Stromal cell of bone marrow (primary cell): ENCODE measurements at regions not wholly inside any gene's neighbourhood (a gene's known extent, or its start where the extent isn't known, plus 50 kb on each side); places are given as distances from the start of the nearest gene placed in this dataset.

Source experiments
- DNase-seq: peaks from one replicate; pipeline ENCODE4 v3.0.0-alpha.2; 2012; ENCODE audit warnings: low read depth

GRCh38 chr5:53366245-53366644 lies 114.2 kb upstream of the FST start:
- no peak for DNase-seq

GRCh38 chr5:53367727-53368126 lies 112.7 kb upstream of the FST start:
- DNase-seq = no peak

GRCh38 chr5:53368516-53368915 lies 111.9 kb upstream of the FST start:
- DNase-seq = no peak

DNA sequence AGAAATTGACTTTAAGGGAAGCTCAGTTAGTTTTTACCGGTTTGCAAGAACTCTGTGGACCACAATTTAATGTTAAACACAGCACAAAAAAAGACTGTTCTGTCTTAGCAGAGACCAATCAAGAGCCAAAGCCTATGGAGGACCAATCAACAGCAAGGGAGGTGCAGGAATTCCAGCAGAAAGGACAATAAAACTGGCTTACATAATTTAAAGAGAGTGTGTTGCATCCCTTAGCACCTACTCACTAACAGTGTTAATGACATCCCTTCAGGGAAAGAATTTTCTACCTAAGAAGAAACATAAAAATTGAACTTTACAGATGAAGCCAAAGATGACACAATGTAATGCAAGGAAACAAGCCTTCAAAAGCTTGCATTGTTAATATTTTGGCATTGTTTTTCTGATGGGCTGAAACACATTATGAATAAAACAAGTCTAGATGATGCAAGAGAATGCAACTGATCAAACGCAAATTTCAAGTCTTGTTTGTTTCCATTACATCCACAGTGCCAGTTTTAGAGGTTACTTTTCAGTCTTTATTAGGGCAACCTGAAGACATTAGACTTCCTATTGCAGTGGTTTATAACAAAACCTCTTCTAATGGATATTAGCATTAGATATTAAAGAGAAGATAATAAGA lies 111.3 kb upstream of the FST start:
- DNase-seq = no peak

- no peak for DNase-seq
These were observed 110.7 kb upstream of the FST start for GRCh38 chr5:53369681-53370080.

DNA sequence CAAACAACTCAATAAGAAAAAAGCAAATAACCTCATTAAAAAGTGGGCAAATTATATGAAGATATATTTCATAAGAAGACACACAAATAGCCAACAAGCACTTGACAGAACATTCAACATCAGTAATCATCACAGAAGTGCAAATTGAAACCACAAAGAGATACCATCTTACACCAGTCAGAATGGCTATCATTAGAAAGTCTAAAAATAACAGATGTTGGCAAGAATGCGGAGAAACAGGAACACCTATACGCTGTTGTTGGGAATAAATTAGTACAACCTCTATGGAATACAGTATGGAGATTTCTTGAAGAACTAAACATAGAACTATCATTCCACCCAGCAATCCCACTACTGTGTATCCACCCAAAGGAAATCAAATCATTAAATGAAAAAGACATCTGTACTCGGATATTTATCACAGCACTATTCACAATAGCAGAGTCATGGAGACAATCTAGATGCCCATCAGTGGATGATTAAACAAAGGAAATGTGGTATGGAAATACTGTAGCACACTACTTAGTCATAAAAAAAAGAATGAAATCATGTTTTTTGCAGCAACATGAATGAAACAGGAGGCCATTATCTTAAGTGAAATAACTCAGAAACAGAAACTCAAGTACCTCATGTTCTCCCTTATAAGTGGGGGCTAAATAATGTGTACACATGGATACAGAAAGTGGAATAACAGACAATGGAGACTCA lies 106.8 kb upstream of the FST start:
- DNase-seq = no peak

DNA sequence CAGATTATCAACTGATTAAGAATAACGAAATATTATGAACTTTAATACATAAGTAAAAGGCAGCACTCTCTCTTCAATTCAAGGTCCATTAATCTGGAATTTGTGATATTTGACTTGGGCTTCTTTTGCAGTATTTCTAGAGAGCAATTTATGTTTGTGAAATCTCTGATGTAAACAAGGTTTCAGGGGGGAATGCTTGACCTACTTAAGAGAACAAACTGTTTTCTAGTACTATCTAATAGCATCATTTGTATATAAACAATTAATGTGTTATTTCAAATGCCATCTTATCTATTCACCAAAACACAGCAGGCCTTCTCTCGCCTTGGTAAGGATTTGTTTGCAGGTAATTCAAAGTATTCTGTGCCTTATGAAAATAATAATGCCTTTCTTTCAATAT lies 103.6 kb upstream of the FST start:
- DNase-seq = no peak

GRCh38 chr5:53378190-53378589 lies 102.2 kb upstream of the FST start:
- DNase-seq = no peak

- no peak for DNase-seq
These were observed 101.7 kb upstream of the FST start for GRCh38 chr5:53378590-53379247.

- no peak for DNase-seq
These were observed 94.1 kb upstream of the FST start for GRCh38 chr5:53386341-53386740.

DNA sequence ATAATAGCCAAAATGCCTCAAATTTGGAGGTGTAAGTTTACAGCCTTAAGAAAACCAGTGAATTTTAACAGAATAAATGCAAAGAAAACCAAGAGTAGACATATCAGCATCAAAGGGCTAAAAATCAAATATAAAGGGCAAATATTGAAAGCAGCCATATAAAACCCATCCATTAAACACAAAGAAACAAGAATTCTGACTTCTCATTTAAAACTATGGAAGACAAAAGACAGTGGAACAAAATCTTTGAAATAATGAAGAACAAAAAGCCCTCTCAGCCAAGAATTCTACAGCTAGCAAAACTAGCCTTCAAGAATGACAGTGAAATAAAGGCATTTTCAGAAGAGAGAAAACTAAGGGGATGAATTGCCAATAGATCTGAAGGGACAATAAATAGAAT lies 91.3 kb upstream of the FST start:
- no peak for DNase-seq

DNA sequence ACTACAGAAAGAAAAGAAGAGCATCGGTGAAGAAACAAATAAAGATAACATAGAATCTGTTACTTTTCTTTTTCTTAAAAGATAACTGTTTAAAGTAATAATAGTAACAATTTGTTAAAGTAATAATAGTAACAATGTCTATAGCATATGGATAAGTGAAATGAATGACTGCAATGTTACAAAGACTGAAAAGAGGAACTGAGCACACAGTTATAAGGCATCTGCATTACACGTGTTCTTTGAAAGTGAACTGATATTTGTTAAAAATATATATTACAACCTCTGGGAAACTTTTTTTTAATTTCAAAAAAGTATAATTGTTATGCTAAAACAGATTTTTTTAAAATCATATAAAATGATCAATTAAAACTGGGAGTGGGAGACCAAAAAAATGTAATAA lies 88.4 kb upstream of the FST start:
- DNase-seq = no peak

DNA sequence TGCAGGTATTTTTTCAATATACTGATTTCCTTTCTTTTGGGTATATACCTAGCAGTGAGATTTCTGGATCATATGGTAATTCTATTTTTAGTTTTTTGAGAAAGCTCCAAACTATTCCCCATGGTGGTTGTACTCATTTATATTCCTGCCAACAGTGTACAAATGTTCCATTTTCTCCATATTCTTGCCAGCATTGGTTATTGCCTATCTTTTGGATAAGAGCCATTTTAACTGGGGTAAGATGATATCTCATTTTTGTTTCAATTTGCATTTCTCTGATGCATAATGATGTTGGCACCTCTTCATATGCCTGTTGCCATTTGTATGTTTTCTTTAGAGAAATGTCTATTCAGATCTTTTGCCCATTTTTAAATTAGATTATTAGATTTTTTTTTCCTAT lies 85.6 kb upstream of the FST start:
- no peak for DNase-seq

DNA sequence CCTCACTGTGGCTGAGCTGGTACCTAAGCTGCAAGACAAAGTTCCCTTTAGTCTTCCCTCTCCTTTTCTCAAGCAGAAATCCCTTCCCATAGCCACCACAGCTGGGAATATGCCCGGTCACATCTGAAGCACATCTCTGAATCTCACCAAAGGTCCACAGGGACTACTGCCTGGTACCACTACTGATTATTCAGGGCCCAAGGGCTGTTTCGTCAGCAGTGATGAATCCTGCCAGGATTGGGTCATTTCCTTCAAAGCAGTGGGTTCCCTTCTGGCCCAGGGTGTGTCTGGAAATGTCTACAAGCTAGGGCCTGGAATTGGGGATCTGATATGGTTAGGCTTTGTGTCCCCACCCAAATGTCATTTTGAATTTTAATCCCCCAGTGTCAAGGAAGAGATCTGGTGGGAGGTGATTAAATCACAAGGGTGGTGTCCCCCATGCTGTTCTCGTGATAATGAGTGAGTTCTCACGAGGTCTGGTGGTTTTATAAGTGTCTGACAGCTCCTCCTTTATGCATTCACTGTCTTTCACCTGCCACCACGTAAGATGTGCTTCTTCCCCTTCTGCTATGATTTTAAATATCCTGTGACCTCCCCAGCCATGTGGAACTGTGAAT lies 83.2 kb upstream of the FST start:
- no peak for DNase-seq

- DNase-seq = peak; percentile 71
These were observed 82.6 kb upstream of the FST start for GRCh38 chr5:53397845-53398244.

- peak; percentile 61 for DNase-seq
These were observed 80.3 kb upstream of the FST start for GRCh38 chr5:53399926-53400697.

DNA sequence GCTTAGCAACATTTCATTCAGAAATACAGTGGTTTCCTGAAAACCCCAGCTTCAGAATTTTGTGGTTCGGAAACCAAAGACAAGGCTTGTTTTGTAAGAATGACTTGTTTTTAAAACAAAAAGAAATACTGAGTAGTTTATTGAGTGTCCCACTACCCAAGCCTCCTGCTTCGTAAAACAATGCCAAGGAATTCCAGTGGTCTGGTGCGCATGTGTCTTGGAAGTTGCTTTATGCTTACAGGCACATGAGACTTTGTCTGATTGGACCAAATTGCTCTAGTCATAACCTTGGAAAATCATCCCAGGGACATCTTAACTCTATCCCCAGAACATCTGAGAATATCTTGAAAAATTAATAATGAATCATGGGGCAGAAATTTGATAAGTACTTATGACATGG lies 77.1 kb upstream of the FST start:
- DNase-seq = no peak

GRCh38 chr5:53403758-53404157 lies 76.7 kb upstream of the FST start:
- no peak for DNase-seq

- DNase-seq = no peak
These were observed 75.0 kb upstream of the FST start for GRCh38 chr5:53405396-53405795.

DNA sequence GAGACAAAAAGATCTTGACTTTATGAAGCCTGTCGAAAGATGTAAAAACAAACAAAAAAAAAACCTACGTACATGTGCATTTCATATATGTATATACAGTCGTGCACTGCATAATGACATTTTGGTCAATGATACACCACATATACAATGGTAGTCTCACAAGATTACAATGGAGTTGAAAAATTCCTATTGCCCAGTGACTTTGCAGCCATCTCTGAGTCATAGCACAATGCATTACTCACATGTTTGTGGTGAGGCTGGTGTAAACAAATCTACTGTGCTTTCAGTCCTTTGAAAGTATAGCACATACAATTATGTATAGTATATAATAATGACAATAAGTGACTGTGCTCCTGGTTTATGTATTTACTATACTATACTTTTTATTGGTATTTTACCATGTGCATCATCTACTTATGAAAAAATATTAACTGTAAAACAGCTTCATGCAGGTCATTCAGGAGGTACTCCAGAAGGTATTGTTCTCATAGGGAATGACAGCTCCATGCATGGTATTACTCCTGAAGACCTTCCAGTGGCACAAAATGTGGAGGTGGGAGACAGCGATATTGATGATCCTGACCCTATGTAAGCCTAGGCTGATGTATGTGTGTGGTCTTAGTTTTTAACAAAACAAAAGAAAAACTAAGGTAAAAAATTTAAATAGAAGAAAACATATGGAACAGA lies 73.7 kb upstream of the FST start:
- no peak for DNase-seq

GRCh38 chr5:53407373-53407772 lies 73.1 kb upstream of the FST start:
- no peak for DNase-seq

DNA sequence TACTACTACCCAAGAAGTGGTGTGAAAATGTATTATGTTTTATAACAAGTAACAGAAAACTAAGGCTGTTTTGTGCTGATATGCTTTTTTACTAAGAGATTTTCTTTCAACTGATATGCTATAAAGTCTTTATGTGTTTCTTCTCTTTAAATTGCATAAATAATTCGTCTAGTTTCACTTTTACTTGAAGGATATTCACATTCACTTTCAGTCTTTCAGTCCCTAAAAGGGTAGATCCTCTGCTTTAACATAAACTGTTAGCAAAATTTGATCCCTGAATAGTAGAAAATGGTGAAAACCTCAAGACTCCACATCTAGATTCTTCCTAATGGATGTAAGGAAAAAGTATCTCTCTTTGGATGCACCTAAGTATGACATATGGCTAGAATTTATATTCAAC lies 69.0 kb upstream of the FST start:
- no peak for DNase-seq
